H1 (cell line): ENCODE measurements at regions not wholly inside any gene's neighbourhood (a gene's known extent, or its start where the extent isn't known, plus 50 kb on each side); places are given as distances from the start of the nearest gene placed in this dataset.

ENCODE experiments used
- CTCF ChIA-PET: fragments of 300-600 bp; sonication (Branson Sonifier 250); formaldehyde crosslinking; loops from one replicate; lab custom pipeline; 2021; ENCODE audit not compliant: partially characterized antibody; lab: Charles Lee
- POLR2A ChIA-PET: fragments of 300-600 bp; sonication (Branson Sonifier 250); formaldehyde crosslinking; loops from one replicate; lab custom pipeline; 2021; ENCODE audit warnings: inconsistent platforms; ENCODE audit not compliant: partially characterized antibody; lab: Charles Lee
- DNase-seq, 2 experiments: peaks; one replicate each; pipeline versions ENCODE4 v3.0.0 to v3.0.0-alpha.2; 2010 to 2022; ENCODE audit warnings: low spot score in 2 of 2, low read depth in 1 of 2, mixed read lengths in 1 of 2
- FAIRE-seq: peaks from 2 replicates; lab custom pipeline; 2011; peaks lifted over from hg19 to GRCh38; lab: Jason Lieb, UNC
- H2AFZ ChIP-seq: 2 replicates; pipeline ENCODE4 v1.8.1; 2012; ENCODE audit warnings: low read length, inconsistent platforms
- H2AK5ac ChIP-seq: 2 replicates; pipeline ENCODE4 v1.6.1; 2013; ENCODE audit warnings: low read depth, low read length
- H2BK120ac ChIP-seq: replicated peaks from 2 replicates; pipeline ENCODE3; 2013; ENCODE audit warnings: low read depth, low read length, inconsistent platforms
- H2BK12ac ChIP-seq: 2 replicates; pipeline ENCODE4 v1.6.1; 2013; ENCODE audit warnings: low read depth, low read length
- H2BK15ac ChIP-seq: 2 replicates; pipeline ENCODE4 v1.6.1; 2013; ENCODE audit warnings: low read length
- H2BK20ac ChIP-seq: 2 replicates; pipeline ENCODE4 v1.6.1; 2013; ENCODE audit warnings: low read length
- H2BK5ac ChIP-seq: 2 replicates; pipeline ENCODE4 v1.6.1; 2013; ENCODE audit warnings: low read depth, low read length
- H3K14ac ChIP-seq: 2 replicates; pipeline ENCODE4 v1.6.1; 2013; ENCODE audit warnings: inconsistent platforms; ENCODE audit not compliant: insufficient read length
- H3K18ac ChIP-seq: 2 replicates; pipeline ENCODE4 v1.6.1; 2013; ENCODE audit warnings: low read length; ENCODE audit errors: extremely low read depth
- H3K23ac ChIP-seq: 2 replicates; pipeline ENCODE4 v1.6.1; 2013; ENCODE audit warnings: inconsistent platforms; ENCODE audit not compliant: insufficient read length
- H3K23me2 ChIP-seq: 2 replicates; pipeline ENCODE4 v1.6.1; 2013; ENCODE audit warnings: low read depth, low read length
- H3K27ac ChIP-seq: 2 replicates; pipeline ENCODE4 v1.6.1; 2011; ENCODE audit warnings: low read depth, low read length, inconsistent platforms
- H3K27me3 ChIP-seq, 4 experiments: replicated peaks in 1 of 4; 1 replicate in 1 of 4; 2 replicates in 3 of 4; pipeline versions ENCODE4 v1.6.1 to v1.8.1; 2011 to 2013; ENCODE audit warnings: low read length in 3 of 4, mild to moderate bottlenecking in 3 of 4, inconsistent platforms in 2 of 4, mixed read lengths in 2 of 4, moderate library complexity in 1 of 4; ENCODE audit not compliant: control insufficient read depth in 3 of 4, insufficient read depth in 3 of 4; ENCODE audit errors: extremely low read depth in 1 of 4
- H3K36me3 ChIP-seq, 4 experiments: 2 replicates each; pipeline versions ENCODE4 v1.6.1 to v1.8.1; 2011 to 2013; ENCODE audit warnings: mild to moderate bottlenecking in 4 of 4, low read length in 3 of 4, moderate library complexity in 2 of 4, control low read depth in 1 of 4, inconsistent platforms in 1 of 4; ENCODE audit not compliant: insufficient read depth in 4 of 4, control insufficient read depth in 2 of 4
- H3K4ac ChIP-seq: replicated peaks from 2 replicates; pipeline ENCODE3; 2013; ENCODE audit warnings: low read length, low read depth, mixed read lengths, inconsistent platforms; ENCODE audit not compliant: insufficient read length
- H3K4me1 ChIP-seq, 4 experiments: replicated peaks in 1 of 4; 1 replicate in 1 of 4; 2 replicates in 3 of 4; pipeline versions ENCODE4 v1.6.1 to v1.8.1; 2011 to 2013; ENCODE audit warnings: low read length in 3 of 4, inconsistent platforms in 2 of 4, mixed read lengths in 1 of 4; ENCODE audit not compliant: insufficient read depth in 4 of 4, control insufficient read depth in 3 of 4
- H3K4me2 ChIP-seq, 2 experiments: 2 replicates each; pipeline versions ENCODE4 v1.6.1 to v1.8.1; 2011 to 2013; ENCODE audit warnings: low read depth in 2 of 2, low read length in 2 of 2, control low read depth in 1 of 2, inconsistent platforms in 1 of 2, mild to moderate bottlenecking in 1 of 2; ENCODE audit not compliant: insufficient read depth in 1 of 2
- H3K4me3 ChIP-seq, 4 experiments: fragments of 200-600, 300-600 bp in 1 of 4; sonication (generic), shearing (Covaris generic), sonication (Bioruptor Twin) in 1 of 4; 2 replicates each; pipeline versions ENCODE4 v1.5.1 to v1.8.1; 2011 to 2016; ENCODE audit warnings: low read length in 4 of 4, low read depth in 3 of 4, control low read depth in 2 of 4, inconsistent platforms in 2 of 4, mild to moderate bottlenecking in 2 of 4, mixed read lengths in 1 of 4, moderate library complexity in 1 of 4; ENCODE audit not compliant: insufficient read depth in 2 of 4; ENCODE audit errors: extremely low read depth in 1 of 4
- H3K56ac ChIP-seq: replicated peaks from 2 replicates; pipeline ENCODE3; 2013; ENCODE audit warnings: low read depth, mild to moderate bottlenecking, mixed read lengths, low read length, inconsistent platforms; ENCODE audit not compliant: insufficient read length
- H3K79me1 ChIP-seq: 2 replicates; pipeline ENCODE4 v1.6.1; 2013; ENCODE audit warnings: low read depth, low read length, control low read depth
- H3K79me2 ChIP-seq, 2 experiments: 2 replicates each; pipeline versions ENCODE4 v1.6.1 to v1.8.1; 2012 to 2013; ENCODE audit warnings: low read length in 2 of 2, mild to moderate bottlenecking in 2 of 2, inconsistent platforms in 1 of 2; ENCODE audit not compliant: insufficient read depth in 2 of 2, control insufficient read depth in 1 of 2
- H3K9ac ChIP-seq, 4 experiments: replicated peaks in 1 of 4; 1 replicate in 1 of 4; 2 replicates in 3 of 4; pipeline versions ENCODE4 v1.6.1 to v1.8.1; 2011 to 2013; ENCODE audit warnings: low read depth in 3 of 4, low read length in 3 of 4, control low read depth in 2 of 4, mild to moderate bottlenecking in 2 of 4, moderate library complexity in 2 of 4, inconsistent platforms in 1 of 4; ENCODE audit errors: extremely low read depth in 1 of 4
- H3K9me3 ChIP-seq, 2 experiments: 2 replicates each; pipeline versions ENCODE4 v1.6.1 to v1.8.1; 2012 to 2013; ENCODE audit warnings: mild to moderate bottlenecking in 2 of 2, moderate library complexity in 2 of 2, control low read depth in 1 of 2, inconsistent platforms in 1 of 2, low read depth in 1 of 2, low read length in 1 of 2, mixed read lengths in 1 of 2; ENCODE audit not compliant: insufficient read depth in 2 of 2
- H4K20me1 ChIP-seq, 2 experiments: replicated peaks in 1 of 2; 2 replicates each; pipeline versions ENCODE3 to v1.8.1; 2011 to 2013; ENCODE audit warnings: inconsistent platforms in 2 of 2, low read length in 2 of 2, mild to moderate bottlenecking in 1 of 2; ENCODE audit not compliant: insufficient read depth in 2 of 2, control insufficient read depth in 1 of 2
- H4K5ac ChIP-seq: 2 replicates; pipeline ENCODE4 v1.6.1; 2013; ENCODE audit warnings: low read length, low read depth, mixed read lengths, inconsistent platforms; ENCODE audit not compliant: insufficient read length
- H4K8ac ChIP-seq: 2 replicates; pipeline ENCODE4 v1.8.0; 2013; ENCODE audit warnings: mild to moderate bottlenecking, moderate library complexity, low read length, inconsistent platforms; ENCODE audit not compliant: insufficient read depth; ENCODE audit errors: extremely low read depth
- H4K91ac ChIP-seq: replicated peaks from 2 replicates; pipeline ENCODE3; 2013; ENCODE audit warnings: low read length, mixed read lengths, inconsistent platforms; ENCODE audit not compliant: insufficient read length
- CTBP2 ChIP-seq: IDR thresholded peaks from 2 replicates; pipeline ENCODE4 v1.7.0; 2011; ENCODE audit warnings: borderline replicate concordance, mild to moderate bottlenecking, moderate library complexity, mixed read lengths, low read length; ENCODE audit not compliant: insufficient read depth, insufficient read length
- PHF8 ChIP-seq: fragments of 200-600 bp; sonication (generic); conservative IDR thresholded peaks from 2 replicates; pipeline ENCODE4 v1.7.1; 2012; ENCODE audit warnings: low read depth, mild to moderate bottlenecking, inconsistent platforms, low read length, moderate library complexity
- WGBS, 2 experiments: shearing (Covaris generic) in 1 of 2; methylation state at CpG; one replicate each; pipeline versions ENCODE4 v1.1.6 to v1.1.7; 2013 to 2015; ENCODE audit warnings: low lambda C conversion rate in 2 of 2, mixed read lengths in 2 of 2, inconsistent platforms in 1 of 2, low coverage in 1 of 2, missing lambda C conversion rate in 1 of 2; ENCODE audit not compliant: insufficient replicate concordance in 2 of 2, insufficient coverage in 1 of 2, insufficient read length in 1 of 2; ENCODE audit errors: extremely low coverage in 1 of 2, missing lambda C conversion rate in 1 of 2; 5-methylcytosine and 5-hydroxymethylcytosine counted together

DNA sequence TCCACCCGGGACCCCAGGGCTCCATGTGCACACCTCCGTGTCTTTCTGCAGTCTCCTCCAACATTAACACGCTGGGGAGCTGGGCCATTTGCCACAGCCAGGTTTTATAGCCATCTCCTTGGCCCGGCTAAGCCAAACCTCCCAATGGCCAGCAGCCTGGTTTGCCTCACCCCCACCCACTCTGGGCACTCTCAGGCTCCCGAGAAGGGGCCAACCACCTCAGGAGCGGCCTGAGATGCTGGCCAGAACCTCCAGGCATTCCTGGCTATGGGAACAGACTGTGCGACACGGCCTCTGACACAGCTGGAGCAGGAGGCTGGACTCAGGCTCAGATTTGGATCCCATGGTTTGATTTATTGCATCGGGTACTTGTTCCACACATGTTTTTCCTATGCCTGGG lies 289.7 kb downstream of the RPLP1 start:
- H3K36me3 ChIP-seq: no peaks in the 10 kb centered on the region
- no peak overlapping the region for H2BK120ac ChIP-seq
- FAIRE-seq: no peak
- no peak overlapping the region for H3K18ac ChIP-seq
- TF ChIP-seq PHF8 (no peak), CTBP2 (no peak)
- no peaks in the 10 kb centered on the region for H3K23me2 ChIP-seq
- no peak overlapping the region for H3K4ac ChIP-seq
- H3K4me2 ChIP-seq: no peak overlapping the region
- no peaks in the 10 kb centered on the region for H3K79me1 ChIP-seq
- ChIA-PET CTCF (interaction anchor here (1.6 to 1.7 kb wide), 2 partner anchors 17 to 272 kb away, joined by 3 read pairs; no protein-coding TSS in a partner anchor), POLR2A (no interaction called here)
- H4K8ac ChIP-seq: no peak overlapping the region
- no peaks in the 10 kb centered on the region for H3K27me3 ChIP-seq
- no peak overlapping the region for H4K5ac ChIP-seq
- 85% methylated on average over 9 of the region's 9 CpGs; no CpG with 5 or more reads in 1 of the 2 experiments for WGBS, 2 experiments
- H2BK5ac ChIP-seq: no peak overlapping the region
- H3K4me3 ChIP-seq: no peak overlapping the region
- no peak for DNase-seq
- no peak overlapping the region for H2BK12ac ChIP-seq
- no peak overlapping the region for H3K14ac ChIP-seq
- H3K27ac ChIP-seq: no peak overlapping the region
- H3K9ac ChIP-seq: no peak overlapping the region; a peak in 1 of 7 replicates
- no peaks in the 10 kb centered on the region for H4K20me1 ChIP-seq
- H3K23ac ChIP-seq: no peak overlapping the region
- no peaks in the 10 kb centered on the region for H3K4me1 ChIP-seq
- H2BK15ac ChIP-seq: no peak overlapping the region
- H3K56ac ChIP-seq: no peak overlapping the region
- no peak overlapping the region for H2BK20ac ChIP-seq
- no peak overlapping the region for H2AFZ ChIP-seq
- no peaks in the 10 kb centered on the region for H3K79me2 ChIP-seq
- H4K91ac ChIP-seq: no peak overlapping the region
- H2AK5ac ChIP-seq: no peak overlapping the region
- peaks cover 4 to 6% of the 10 kb centered on the region in 2 experiments; a peak in 2 of 4 replicates for H3K9me3 ChIP-seq
